ENCODE measurements at regions not wholly inside any gene's neighbourhood (a gene's known extent, or its start where the extent isn't known, plus 50 kb on each side); places are given as distances from the start of the nearest gene placed in this dataset.

- TF ChIP-seq CTCF (conservative IDR thresholded peaks at IDR 0.05; ENCODE audit: low read depth in 2 of 2) (no peak), EZH2 (IDR thresholded peaks at IDR 0.05; ENCODE audit: low read depth, unreplicated experiment) (no peak), POLR2AphosphoS5 (IDR thresholded peaks at IDR 0.05; ENCODE audit: low read depth) (no peak), ZNF114 (CRISPR knock-in tag; IDR thresholded peaks at IDR 0.05) (no peak), JUNB (IDR thresholded peaks at IDR 0.05; ENCODE audit: unreplicated experiment) (no peak), EZH2phosphoT487 (IDR thresholded peaks at IDR 0.05; ENCODE audit: unreplicated experiment) (no peak), REST (IDR thresholded peaks at IDR 0.05; ENCODE audit: unreplicated experiment) (peak; percentile 56), ETS1 (IDR thresholded peaks at IDR 0.05) (no peak), ZNF331 (CRISPR knock-in tag; IDR thresholded peaks at IDR 0.05; ENCODE audit: low read depth) (no peak)
Observed at GRCh38 chr10:2867788-2868299, 199.5 kb upstream of the PFKP start.
